IPS DF 6.9 (cell line): ENCODE measurements at regions not wholly inside any gene's neighbourhood (a gene's known extent, or its start where the extent isn't known, plus 50 kb on each side); places are given as distances from the start of the nearest gene placed in this dataset.

Experiments
- DNase-seq: peaks from one replicate; pipeline ENCODE4 v3.0.0-alpha.2; 2013; ENCODE audit warnings: low read depth, low spot score
- H3K27ac ChIP-seq: one replicate; pipeline ENCODE4 v1.5.1; 2013; ENCODE audit warnings: low read length, control low read depth
- H3K27me3 ChIP-seq: 2 replicates; pipeline ENCODE4 v1.6.1; 2013; ENCODE audit warnings: mild to moderate bottlenecking, low read length; ENCODE audit not compliant: control insufficient read depth, insufficient read depth
- H3K36me3 ChIP-seq: 2 replicates; pipeline ENCODE4 v1.6.1; 2013; ENCODE audit warnings: low read length; ENCODE audit not compliant: control insufficient read depth, insufficient read depth
- H3K4me1 ChIP-seq: 2 replicates; pipeline ENCODE4 v1.6.1; 2013; ENCODE audit warnings: low read length; ENCODE audit not compliant: control insufficient read depth, insufficient read depth
- H3K4me3 ChIP-seq: 2 replicates; pipeline ENCODE4 v1.5.1; 2013; ENCODE audit warnings: mild to moderate bottlenecking, low read length
- H3K9me3 ChIP-seq: 2 replicates; pipeline ENCODE4 v1.6.1; 2013; ENCODE audit warnings: low read length, inconsistent platforms; ENCODE audit not compliant: control insufficient read depth, insufficient read depth
- WGBS: extraction: QIAGEN DNeasy Blood & Tissue Kit; methylation state at CpG from one replicate; pipeline ENCODE4 v1.1.7; 2013; ENCODE audit warnings: mixed read lengths, missing lambda C conversion rate; ENCODE audit not compliant: insufficient read length, insufficient coverage; 5-methylcytosine and 5-hydroxymethylcytosine counted together

DNA sequence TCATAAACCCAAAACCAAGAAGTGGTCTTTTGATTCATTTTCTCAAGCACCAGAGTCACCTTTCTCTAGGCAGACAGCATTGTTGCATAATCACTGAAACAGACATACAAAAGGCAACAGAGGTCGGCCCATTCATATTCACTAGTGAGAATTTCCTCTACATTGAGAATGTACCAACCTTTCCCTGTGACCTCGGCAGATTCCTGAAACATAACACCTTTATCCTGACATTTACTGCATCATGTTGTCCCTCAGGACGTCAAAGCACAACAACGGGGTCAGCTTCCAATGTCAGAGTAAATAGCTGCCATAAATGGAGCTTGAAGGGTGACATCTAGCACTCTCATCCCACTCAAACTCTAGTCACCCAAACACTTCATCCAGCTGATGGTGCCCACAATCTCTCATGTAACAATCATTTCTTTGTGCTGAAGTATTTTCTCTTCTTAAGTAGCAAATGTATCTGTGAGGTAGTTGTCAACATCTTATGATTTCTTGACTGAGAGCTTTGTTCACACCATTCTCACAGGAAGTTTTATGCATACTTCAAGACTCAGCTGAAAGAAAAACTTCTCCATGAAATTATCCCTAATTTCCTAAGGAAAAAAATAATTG is 802.6 kb upstream of the CHAC2 start:
- Histone ChIP-seq H3K9me3 (no peaks in the 10 kb centered on the region), H3K27ac (no peak overlapping the region), H3K27me3 (no peaks in the 10 kb centered on the region), H3K4me1 (peaks cover 2% of the 10 kb centered on the region; the same call in 1 of the 2 replicates), H3K4me3 (no peak overlapping the region), H3K36me3 (no peaks in the 10 kb centered on the region)
- no CpG with 5 or more reads among the region's 4 CpGs for WGBS
- DNase-seq, result peak; percentile 5

DNA sequence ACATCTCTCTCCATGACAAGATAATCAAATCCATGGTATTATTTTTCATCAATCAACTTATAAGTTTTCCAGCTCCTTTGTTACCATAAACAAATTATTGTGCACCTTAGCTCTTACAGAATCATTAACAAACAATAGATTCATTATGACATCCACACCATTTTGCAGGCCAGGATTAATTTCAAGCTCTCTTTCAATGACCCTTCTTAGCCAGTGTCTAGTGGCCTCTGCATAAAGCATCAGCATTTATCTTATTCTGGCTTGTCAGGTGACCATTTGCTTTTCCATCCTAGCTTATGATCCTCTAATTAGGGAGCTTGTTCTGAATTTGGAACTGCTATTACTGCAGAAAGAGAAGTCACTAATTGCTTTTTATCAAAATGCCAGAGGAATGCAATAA is 806.2 kb upstream of the CHAC2 start:
- H3K9me3 ChIP-seq, result no peaks in the 10 kb centered on the region
- DNase-seq, result no peak
- no peak overlapping the region for H3K27ac ChIP-seq
- peaks cover 2% of the 10 kb centered on the region; the same call in 1 of the 2 replicates for H3K4me1 ChIP-seq
- no peaks in the 10 kb centered on the region for H3K36me3 ChIP-seq
- H3K4me3 ChIP-seq, result no peak overlapping the region
- H3K27me3 ChIP-seq, result 0 out of 2 replicates have a peak, but pooled peaks cover 1% of the 10 kb centered on the region

DNA sequence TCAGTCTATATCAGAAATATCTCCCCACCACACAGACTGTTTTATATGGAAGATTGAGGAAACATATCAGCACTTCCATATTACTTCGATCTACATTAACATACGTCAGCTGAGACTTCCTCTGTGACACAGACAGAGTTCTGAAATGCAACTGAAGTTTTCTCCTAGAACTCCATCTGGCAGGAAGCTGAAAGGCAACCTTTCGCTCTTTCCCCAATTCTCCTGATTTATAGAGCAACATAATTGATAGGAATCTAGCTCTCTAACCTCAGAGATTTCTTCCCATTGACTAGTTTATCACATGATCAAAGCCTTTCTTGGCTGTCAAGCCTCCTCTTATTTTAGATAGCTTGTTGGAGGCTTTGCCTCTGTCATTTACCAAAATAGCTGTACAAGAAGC is 806.7 kb upstream of the CHAC2 start:
- no peaks in the 10 kb centered on the region for H3K36me3 ChIP-seq
- no peaks in the 10 kb centered on the region for H3K9me3 ChIP-seq
- H3K4me1 ChIP-seq, result peaks cover 2% of the 10 kb centered on the region; the same call in 1 of the 2 replicates
- WGBS, result no CpG with 5 or more reads among the region's 3 CpGs
- no peak overlapping the region for H3K27ac ChIP-seq
- H3K4me3 ChIP-seq, result no peak overlapping the region
- DNase-seq, result no peak
- 0 out of 2 replicates have a peak, but pooled peaks cover 1% of the 10 kb centered on the region for H3K27me3 ChIP-seq

DNA sequence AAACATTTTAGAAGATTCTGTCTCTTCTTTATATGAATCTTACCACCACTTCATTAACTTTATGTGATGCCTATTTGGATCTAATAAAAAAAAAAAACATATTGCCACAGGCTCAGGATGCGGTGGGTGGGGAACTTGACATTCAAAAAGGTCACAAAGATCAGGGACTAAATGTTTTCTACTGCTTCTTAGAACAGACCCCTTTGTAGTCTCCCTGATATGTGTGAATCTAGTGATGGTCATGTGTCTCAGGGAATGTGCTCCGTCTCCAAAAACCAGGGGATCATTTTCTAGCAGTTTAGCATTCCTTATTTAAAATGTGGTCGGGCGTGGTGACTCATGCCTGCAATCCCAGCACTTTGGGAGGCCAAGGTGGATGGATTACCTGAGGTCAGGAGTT is 807.8 kb upstream of the CHAC2 start:
- Histone ChIP-seq H3K4me1 (no peaks in the 10 kb centered on the region), H3K27me3 (0 out of 2 replicates have a peak, but pooled peaks cover 1% of the 10 kb centered on the region), H3K9me3 (no peaks in the 10 kb centered on the region), H3K4me3 (no peak overlapping the region), H3K27ac (no peak overlapping the region), H3K36me3 (no peaks in the 10 kb centered on the region)
- DNase-seq, result no peak
- WGBS, result no CpG with 5 or more reads among the region's 4 CpGs

DNA sequence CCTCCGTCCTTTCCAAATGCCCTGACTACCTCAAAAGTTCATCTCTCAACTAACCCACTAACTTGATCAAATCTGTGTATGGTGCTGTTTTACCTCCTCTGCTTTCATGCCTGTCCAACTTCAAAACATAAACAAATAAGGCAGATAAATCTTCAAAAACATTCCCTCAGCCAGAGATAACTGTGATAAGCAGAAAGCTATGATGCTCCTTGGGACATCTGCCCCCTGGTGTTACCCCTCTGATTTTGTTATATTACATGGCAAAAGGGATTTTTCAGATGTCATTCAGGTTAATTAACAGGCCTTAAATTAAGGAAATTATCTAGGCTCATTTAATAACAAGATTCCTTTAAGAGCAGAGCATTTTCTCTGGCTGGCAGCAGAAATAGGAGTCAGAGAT is 810.8 kb upstream of the CHAC2 start:
- Histone ChIP-seq H3K36me3 (no peaks in the 10 kb centered on the region), H3K27me3 (0 out of 2 replicates have a peak, but pooled peaks cover 1% of the 10 kb centered on the region), H3K4me1 (no peaks in the 10 kb centered on the region), H3K9me3 (no peaks in the 10 kb centered on the region), H3K27ac (no peak overlapping the region), H3K4me3 (no peak overlapping the region)
- no peak for DNase-seq
- WGBS, result 100% methylated on average over 1 of the region's 1 CpG

DNA sequence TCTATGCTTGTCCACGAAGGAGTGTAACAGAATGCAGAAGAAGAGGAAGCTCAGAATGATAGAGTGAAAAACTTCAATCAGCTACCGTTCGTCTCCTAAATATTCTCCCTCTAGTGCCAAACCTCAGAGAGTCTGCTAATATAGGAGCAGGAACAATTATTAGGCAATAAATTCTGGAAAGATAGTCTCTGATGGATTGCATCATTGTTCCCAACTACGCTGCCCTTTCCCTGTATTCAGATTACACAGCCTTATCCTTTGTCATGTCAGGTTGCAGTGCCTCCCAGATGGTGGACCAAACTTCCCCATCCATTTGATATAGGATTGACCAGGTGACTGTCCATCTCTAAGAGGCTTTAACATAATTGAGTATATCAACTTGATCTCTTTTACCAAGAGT is 811.5 kb upstream of the CHAC2 start:
- WGBS, result no CpG with 5 or more reads among the region's 4 CpGs

DNA sequence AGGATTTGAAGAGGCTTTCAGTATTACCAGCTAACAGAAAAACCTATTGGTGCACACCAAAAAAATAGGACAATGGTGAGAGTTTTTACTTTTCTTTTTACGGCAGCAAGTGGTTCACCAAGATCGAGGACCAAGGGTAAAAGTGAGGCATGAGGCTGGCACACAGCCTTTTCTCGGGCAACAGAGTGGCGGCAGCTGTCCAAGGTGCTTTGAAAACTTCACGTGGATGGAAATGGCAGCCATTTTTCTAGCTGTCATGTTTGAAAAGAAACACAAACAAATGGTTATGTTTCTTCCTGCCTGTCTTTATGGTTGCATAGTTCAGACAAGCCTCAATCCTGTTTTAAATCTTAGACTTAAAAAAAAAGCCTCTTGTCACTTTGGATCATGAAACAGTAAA is 812.5 kb upstream of the CHAC2 start:
- 0 out of 2 replicates have a peak, but pooled peaks cover 1% of the 10 kb centered on the region for H3K27me3 ChIP-seq
- WGBS, result no CpG with 5 or more reads among the region's 5 CpGs
- no peaks in the 10 kb centered on the region for H3K4me1 ChIP-seq
- no peaks in the 10 kb centered on the region for H3K36me3 ChIP-seq
- no peaks in the 10 kb centered on the region for H3K9me3 ChIP-seq
- H3K4me3 ChIP-seq, result no peak overlapping the region
- no peak for DNase-seq
- no peak overlapping the region for H3K27ac ChIP-seq

More for the DNA sequence above, 811.5 kb upstream of the CHAC2 start:
- Histone ChIP-seq H3K36me3 (no peaks in the 10 kb centered on the region), H3K9me3 (no peaks in the 10 kb centered on the region), H3K27ac (no peak overlapping the region), H3K27me3 (0 out of 2 replicates have a peak, but pooled peaks cover 1% of the 10 kb centered on the region), H3K4me3 (no peak overlapping the region), H3K4me1 (no peaks in the 10 kb centered on the region)
- DNase-seq, result no peak

DNA sequence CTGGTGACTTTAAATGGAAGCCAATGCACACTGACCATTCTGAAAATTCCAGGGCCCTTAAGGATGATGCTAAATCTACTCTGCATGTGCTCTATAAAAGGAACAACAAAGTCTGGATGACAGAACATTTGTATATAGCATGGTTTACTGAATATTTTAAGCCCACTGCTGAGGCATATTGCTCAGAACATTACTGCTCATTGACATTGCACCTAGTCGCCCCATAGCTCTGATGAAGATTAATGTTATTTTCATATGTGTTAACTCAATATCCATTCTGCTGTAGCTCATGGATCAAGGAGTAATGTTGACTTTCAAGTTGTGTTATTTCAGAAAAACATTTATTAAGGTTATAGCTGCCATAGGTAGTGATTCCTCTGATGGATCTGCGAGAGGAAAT is 827.5 kb upstream of the CHAC2 start:
- no peaks in the 10 kb centered on the region for H3K9me3 ChIP-seq
- no peak overlapping the region for H3K4me3 ChIP-seq
- WGBS, result no CpG with 5 or more reads among the region's 2 CpGs
- no peaks in the 10 kb centered on the region for H3K27me3 ChIP-seq
- DNase-seq, result no peak
- no peaks in the 10 kb centered on the region for H3K4me1 ChIP-seq
- H3K27ac ChIP-seq, result no peak overlapping the region
- no peaks in the 10 kb centered on the region for H3K36me3 ChIP-seq

DNA sequence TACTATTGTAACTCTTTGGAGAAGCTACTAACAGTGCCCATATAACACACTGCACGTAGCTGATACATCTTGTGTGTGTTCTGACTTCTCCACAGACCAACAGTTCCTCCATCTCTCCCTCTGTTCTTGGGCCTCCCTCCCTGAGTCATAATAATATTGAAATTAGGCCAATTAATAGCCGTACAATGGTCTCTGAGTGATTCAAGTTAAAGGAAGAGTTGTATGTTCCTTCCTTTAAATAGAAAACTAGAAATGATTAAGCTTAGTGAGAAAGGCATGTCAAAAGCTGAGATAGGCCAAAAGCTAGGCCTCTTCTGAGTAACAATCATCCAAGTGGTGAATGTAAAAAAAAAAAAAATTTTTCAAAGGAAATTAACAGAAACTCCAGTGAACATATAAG is 828.4 kb upstream of the CHAC2 start:
- H3K9me3 ChIP-seq, result no peaks in the 10 kb centered on the region
- no CpG with 5 or more reads among the region's 2 CpGs for WGBS
- H3K36me3 ChIP-seq, result no peaks in the 10 kb centered on the region
- DNase-seq, result no peak
- no peak overlapping the region for H3K27ac ChIP-seq
- H3K4me3 ChIP-seq, result no peak overlapping the region
- H3K27me3 ChIP-seq, result no peaks in the 10 kb centered on the region
- no peaks in the 10 kb centered on the region for H3K4me1 ChIP-seq

DNA sequence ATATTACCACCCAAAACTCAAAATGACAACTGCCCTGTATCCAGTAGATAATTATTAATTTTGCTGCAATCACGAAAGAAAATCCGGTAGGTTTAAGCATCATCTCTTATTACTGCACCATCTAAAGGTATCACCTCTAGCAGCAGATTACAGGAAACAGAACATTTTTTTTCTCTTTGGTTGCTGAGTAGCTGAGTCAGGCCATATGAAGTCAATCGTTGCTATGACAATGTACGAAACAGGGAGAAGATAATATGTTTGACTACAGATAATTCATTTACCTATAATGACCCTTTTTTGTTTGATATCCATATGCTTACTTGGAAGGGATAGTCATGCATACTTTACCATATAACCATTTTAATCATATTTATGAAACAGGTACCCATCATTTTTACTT is 831.6 kb upstream of the CHAC2 start:
- H3K36me3 ChIP-seq, result no peaks in the 10 kb centered on the region
- no peak overlapping the region for H3K27ac ChIP-seq
- no peaks in the 10 kb centered on the region for H3K27me3 ChIP-seq
- DNase-seq, result no peak
- no CpG with 5 or more reads among the region's 4 CpGs for WGBS
- H3K4me3 ChIP-seq, result no peak overlapping the region
- H3K4me1 ChIP-seq, result no peaks in the 10 kb centered on the region
- H3K9me3 ChIP-seq, result no peaks in the 10 kb centered on the region

DNA sequence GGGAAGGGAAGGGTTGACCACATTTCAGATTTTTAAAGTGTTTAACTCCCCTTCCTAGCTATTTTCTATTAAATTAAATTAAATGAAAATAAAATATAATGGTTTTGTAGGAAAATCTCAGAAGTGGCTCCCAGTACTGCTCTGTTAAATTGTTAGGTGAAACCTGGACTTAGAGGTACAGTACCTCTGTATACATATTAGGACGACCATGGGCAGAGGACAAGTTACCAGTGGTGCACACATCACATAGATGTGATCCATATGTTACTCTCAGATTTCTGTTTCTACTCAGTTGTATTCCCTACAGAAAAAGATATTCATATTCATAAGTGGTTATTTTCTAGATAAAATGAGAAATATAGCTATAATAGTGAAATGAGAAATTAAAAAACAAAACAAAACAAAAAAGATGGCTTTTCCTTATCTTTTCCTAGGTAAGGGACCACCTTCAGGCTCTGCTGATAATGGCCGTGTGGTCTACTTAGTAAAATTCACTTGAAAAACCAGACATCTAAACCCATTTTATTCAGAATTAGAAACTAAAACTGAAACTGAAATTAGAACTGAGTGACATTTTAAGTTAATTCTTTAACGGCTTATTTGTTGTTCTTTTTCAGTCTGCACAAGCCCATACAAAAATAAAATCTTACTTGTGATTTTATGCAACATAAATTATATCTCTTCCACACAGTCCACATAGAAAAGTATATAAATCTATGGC is 832.5 kb upstream of the CHAC2 start:
- Histone ChIP-seq H3K27ac (no peak overlapping the region), H3K36me3 (no peaks in the 10 kb centered on the region), H3K9me3 (no peaks in the 10 kb centered on the region), H3K4me1 (no peaks in the 10 kb centered on the region), H3K4me3 (no peak overlapping the region), H3K27me3 (no peaks in the 10 kb centered on the region)
- DNase-seq, result no peak
- no CpG with 5 or more reads among the region's 3 CpGs for WGBS
